CD4-positive, CD25-positive, alpha-beta regulatory T cell (primary cell): ENCODE measurements at regions not wholly inside any gene's neighbourhood (a gene's known extent, or its start where the extent isn't known, plus 50 kb on each side); places are given as distances from the start of the nearest gene placed in this dataset.

Experiments
- ATAC-seq, 2 donors: fragments of 150-1000 bp; cut with Tn5 transposase; one replicate each; pipeline ENCODE4 v1.10.0; 2021; ENCODE audit warnings: low read depth in 2 of 2, moderate number of reproducible peaks in 2 of 2, moderate library complexity in 1 of 2
- DNase-seq, 3 donors: peaks; one replicate each; pipeline versions ENCODE4 v3.0.0 to v3.0.0-alpha.2; 2012 to 2022; ENCODE audit warnings: mixed read lengths in 1 of 3
- H3K27ac ChIP-seq: one replicate; pipeline ENCODE4 v1.7.0; 2013; ENCODE audit warnings: mild to moderate bottlenecking, low read length; ENCODE audit not compliant: insufficient read depth, poor library complexity, severe bottlenecking
- H3K27me3 ChIP-seq: one replicate; pipeline ENCODE4 v1.7.0; 2013; ENCODE audit warnings: low read length; ENCODE audit not compliant: control insufficient read depth, insufficient read depth
- H3K36me3 ChIP-seq: one replicate; pipeline ENCODE4 v1.7.0; 2013; ENCODE audit warnings: mild to moderate bottlenecking, low read length, moderate library complexity; ENCODE audit not compliant: control insufficient read depth, insufficient read depth
- H3K4me1 ChIP-seq: 2 replicates; pipeline ENCODE4 v1.7.0; 2013; ENCODE audit warnings: mild to moderate bottlenecking, low read length; ENCODE audit not compliant: insufficient read depth, control insufficient read depth, poor library complexity, severe bottlenecking
- H3K4me3 ChIP-seq: one replicate; pipeline ENCODE4 v1.7.0; 2013; ENCODE audit warnings: low read depth, mild to moderate bottlenecking, low read length, moderate library complexity
- H3K9me3 ChIP-seq, 2 experiments: 1 replicate in 1 of 2; 2 replicates in 1 of 2; pipeline ENCODE4 v1.7.0; 2013; ENCODE audit warnings: low read length in 2 of 2, mild to moderate bottlenecking in 1 of 2, moderate library complexity in 1 of 2; ENCODE audit not compliant: control insufficient read depth in 2 of 2
- H3K27ac Mint-ChIP-seq, 3 donors: one replicate each; pipeline ENCODE4 v1.8.0; 2020 to 2022; ENCODE audit warnings: mild to moderate bottlenecking in 3 of 3, mixed read lengths in 3 of 3, moderate library complexity in 2 of 3
- H3K27me3 Mint-ChIP-seq: one replicate; pipeline ENCODE4 v1.8.0; 2022; ENCODE audit warnings: mild to moderate bottlenecking, mixed read lengths
- H3K36me3 Mint-ChIP-seq: one replicate; pipeline ENCODE4 v1.8.0; 2020; ENCODE audit warnings: mixed read lengths
- H3K4me1 Mint-ChIP-seq, 4 donors: one replicate each; pipeline ENCODE4 v1.8.0; 2020 to 2022; ENCODE audit warnings: mixed read lengths in 4 of 4, mild to moderate bottlenecking in 1 of 4
- H3K4me3 Mint-ChIP-seq, 4 donors: one replicate each; pipeline ENCODE4 v1.8.0; 2020 to 2022; ENCODE audit warnings: mild to moderate bottlenecking in 4 of 4, mixed read lengths in 4 of 4, moderate library complexity in 3 of 4
- H3K9me3 Mint-ChIP-seq, 7 donors: one replicate each; pipeline ENCODE4 v1.8.0; 2020 to 2022; ENCODE audit warnings: mixed read lengths in 7 of 7, mild to moderate bottlenecking in 3 of 7, moderate library complexity in 2 of 7

GRCh38 chr5:52409835-52410234 is 377.9 kb upstream of the ITGA1 start:
- H3K4me1 Mint-ChIP-seq, result no peaks in the 10 kb centered on the region
- ATAC-seq, result no peak
- H3K4me1 ChIP-seq, result no peaks in the 10 kb centered on the region
- no peaks in the 10 kb centered on the region for H3K27me3 Mint-ChIP-seq
- no peaks in the 10 kb centered on the region for H3K36me3 ChIP-seq
- H3K9me3 ChIP-seq, result no peaks in the 10 kb centered on the region
- no peaks in the 10 kb centered on the region for H3K36me3 Mint-ChIP-seq
- H3K9me3 Mint-ChIP-seq, result peaks cover 0 to 19% (median 4%) of the 10 kb centered on the region in 7 donors
- H3K4me3 ChIP-seq, result no peak overlapping the region
- no peaks in the 10 kb centered on the region for H3K27me3 ChIP-seq
- DNase-seq, result no peak
- no peak overlapping the region for H3K27ac ChIP-seq
- no peak overlapping the region for H3K4me3 Mint-ChIP-seq
- no peak overlapping the region for H3K27ac Mint-ChIP-seq

GRCh38 chr5:52419357-52419756 is 368.4 kb upstream of the ITGA1 start:
- H3K9me3 Mint-ChIP-seq, result peaks cover 0 to 7% (median 0%) of the 10 kb centered on the region in 7 donors

GRCh38 chr5:52427615-52428014 is 360.1 kb upstream of the ITGA1 start:
- no peaks in the 10 kb centered on the region for H3K9me3 ChIP-seq

More at GRCh38 chr5:52419357-52419756, 368.4 kb upstream of the ITGA1 start:
- Histone ChIP-seq H3K9me3 (no peaks in the 10 kb centered on the region), H3K27me3 (no peaks in the 10 kb centered on the region), H3K27ac (no peak overlapping the region), H3K4me1 (no peaks in the 10 kb centered on the region), H3K36me3 (no peaks in the 10 kb centered on the region), H3K4me3 (no peak overlapping the region)
- no peak overlapping the region for H3K4me3 Mint-ChIP-seq
- no peaks in the 10 kb centered on the region for H3K36me3 Mint-ChIP-seq
- DNase-seq (no peak), ATAC-seq (no peak)
- no peaks in the 10 kb centered on the region for H3K27me3 Mint-ChIP-seq
- no peak overlapping the region for H3K27ac Mint-ChIP-seq
- H3K4me1 Mint-ChIP-seq, result no peaks in the 10 kb centered on the region

GRCh38 chr5:52428977-52429489 is 358.7 kb upstream of the ITGA1 start:
- no peak for DNase-seq
- H3K27me3 Mint-ChIP-seq, result no peaks in the 10 kb centered on the region

More at GRCh38 chr5:52427615-52428014, 360.1 kb upstream of the ITGA1 start:
- no peaks in the 10 kb centered on the region for H3K27me3 ChIP-seq
- DNase-seq (no peak), ATAC-seq (no peak)
- H3K4me1 ChIP-seq, result no peaks in the 10 kb centered on the region
- H3K9me3 Mint-ChIP-seq, result peaks cover 0 to 9% (median under 1%) of the 10 kb centered on the region in 7 donors
- H3K36me3 Mint-ChIP-seq, result no peaks in the 10 kb centered on the region
- no peak overlapping the region for H3K27ac ChIP-seq
- no peak overlapping the region for H3K4me3 ChIP-seq
- no peaks in the 10 kb centered on the region for H3K36me3 ChIP-seq
- no peaks in the 10 kb centered on the region for H3K27me3 Mint-ChIP-seq
- no peak overlapping the region for H3K27ac Mint-ChIP-seq
- H3K4me3 Mint-ChIP-seq, result no peak overlapping the region
- H3K4me1 Mint-ChIP-seq, result no peaks in the 10 kb centered on the region

GRCh38 chr5:52441768-52442167 is 345.9 kb upstream of the ITGA1 start:
- Mint-ChIP-seq H3K27me3 (no peaks in the 10 kb centered on the region), H3K27ac (no peak overlapping the region), H3K9me3 (peaks cover 0 to 12% (median 3%) of the 10 kb centered on the region in 7 donors), H3K36me3 (no peaks in the 10 kb centered on the region), H3K4me3 (no peak overlapping the region), H3K4me1 (no peaks in the 10 kb centered on the region)
- ATAC-seq (no peak), DNase-seq (no peak)
- Histone ChIP-seq H3K4me1 (no peaks in the 10 kb centered on the region), H3K36me3 (no peaks in the 10 kb centered on the region), H3K27ac (no peak overlapping the region), H3K9me3 (no peaks in the 10 kb centered on the region), H3K27me3 (no peaks in the 10 kb centered on the region), H3K4me3 (no peak overlapping the region)

More at GRCh38 chr5:52428977-52429489, 358.7 kb upstream of the ITGA1 start:
- H3K4me1 ChIP-seq, result no peaks in the 10 kb centered on the region
- H3K36me3 ChIP-seq, result no peaks in the 10 kb centered on the region
- no peak overlapping the region for H3K27ac Mint-ChIP-seq
- no peak overlapping the region for H3K27ac ChIP-seq
- H3K9me3 ChIP-seq, result no peaks in the 10 kb centered on the region
- H3K9me3 Mint-ChIP-seq, result peaks cover 0 to 9% (median 2%) of the 10 kb centered on the region in 7 donors
- H3K4me1 Mint-ChIP-seq, result no peaks in the 10 kb centered on the region
- no peaks in the 10 kb centered on the region for H3K36me3 Mint-ChIP-seq
- ATAC-seq, result no peak
- no peak overlapping the region for H3K4me3 ChIP-seq
- H3K4me3 Mint-ChIP-seq, result no peak overlapping the region
- H3K27me3 ChIP-seq, result no peaks in the 10 kb centered on the region

GRCh38 chr5:52443187-52443586 is 344.5 kb upstream of the ITGA1 start:
- H3K27me3 Mint-ChIP-seq, result no peaks in the 10 kb centered on the region
- Histone ChIP-seq H3K36me3 (no peaks in the 10 kb centered on the region), H3K9me3 (no peaks in the 10 kb centered on the region), H3K4me1 (no peaks in the 10 kb centered on the region), H3K27ac (no peak overlapping the region), H3K27me3 (no peaks in the 10 kb centered on the region), H3K4me3 (no peak overlapping the region)
- H3K4me3 Mint-ChIP-seq, result no peak overlapping the region
- H3K36me3 Mint-ChIP-seq, result no peaks in the 10 kb centered on the region
- DNase-seq (no peak), ATAC-seq (no peak)
- no peak overlapping the region for H3K27ac Mint-ChIP-seq
- peaks cover 0 to 12% (median 4%) of the 10 kb centered on the region in 7 donors for H3K9me3 Mint-ChIP-seq
- H3K4me1 Mint-ChIP-seq, result no peaks in the 10 kb centered on the region

GRCh38 chr5:52448111-52448510 is 339.6 kb upstream of the ITGA1 start:
- DNase-seq (no peak), ATAC-seq (no peak)
- H3K4me3 Mint-ChIP-seq, result no peak overlapping the region
- Histone ChIP-seq H3K36me3 (no peaks in the 10 kb centered on the region), H3K27me3 (no peaks in the 10 kb centered on the region), H3K4me3 (no peak overlapping the region), H3K9me3 (no peaks in the 10 kb centered on the region), H3K27ac (no peak overlapping the region), H3K4me1 (no peaks in the 10 kb centered on the region)
- peaks cover 0 to 4% (median 3%) of the 10 kb centered on the region in 7 donors for H3K9me3 Mint-ChIP-seq
- no peaks in the 10 kb centered on the region for H3K4me1 Mint-ChIP-seq
- H3K36me3 Mint-ChIP-seq, result no peaks in the 10 kb centered on the region
- no peak overlapping the region for H3K27ac Mint-ChIP-seq
- H3K27me3 Mint-ChIP-seq, result no peaks in the 10 kb centered on the region

GRCh38 chr5:52449516-52449915 is 338.2 kb upstream of the ITGA1 start:
- Mint-ChIP-seq H3K27ac (no peak overlapping the region), H3K36me3 (no peaks in the 10 kb centered on the region), H3K27me3 (no peaks in the 10 kb centered on the region), H3K4me3 (no peak overlapping the region), H3K9me3 (peaks cover 0 to 4% (median 1%) of the 10 kb centered on the region in 7 donors), H3K4me1 (no peaks in the 10 kb centered on the region)
- Histone ChIP-seq H3K4me1 (no peaks in the 10 kb centered on the region), H3K36me3 (no peaks in the 10 kb centered on the region), H3K27ac (no peak overlapping the region), H3K4me3 (no peak overlapping the region), H3K9me3 (no peaks in the 10 kb centered on the region), H3K27me3 (no peaks in the 10 kb centered on the region)
- ATAC-seq, result no peak
- no peak for DNase-seq
